NCI-H2171 (cell line): ENCODE measurements at regions not wholly inside any gene's neighbourhood (a gene's known extent, or its start where the extent isn't known, plus 50 kb on each side); places are given as distances from the start of the nearest gene placed in this dataset.

Source experiments
- DNase-seq: peaks from one replicate; lab custom pipeline; 2025; lab: John Stamatoyannopoulos, UW

DNA sequence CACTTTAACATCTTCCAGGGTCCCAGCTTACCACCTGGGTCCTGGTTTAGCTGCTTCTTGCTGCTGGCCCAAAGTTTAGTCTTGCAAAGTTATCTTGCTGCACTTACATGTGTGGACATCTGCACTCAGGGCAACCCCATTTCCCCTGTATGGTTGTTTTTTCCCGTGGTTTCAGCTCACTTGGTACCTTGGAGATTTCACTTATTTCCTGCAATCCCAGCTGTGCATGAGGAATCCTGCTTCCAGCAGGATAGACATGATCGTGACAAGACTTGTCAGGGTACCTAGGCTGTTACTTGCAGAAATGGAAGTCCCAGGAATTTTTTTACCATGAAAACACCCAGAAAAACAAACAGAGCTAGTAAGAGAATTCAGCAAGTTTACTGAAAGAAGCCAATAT, 95.9 kb upstream of the LEP start:
- DNase-seq = no peak

DNA sequence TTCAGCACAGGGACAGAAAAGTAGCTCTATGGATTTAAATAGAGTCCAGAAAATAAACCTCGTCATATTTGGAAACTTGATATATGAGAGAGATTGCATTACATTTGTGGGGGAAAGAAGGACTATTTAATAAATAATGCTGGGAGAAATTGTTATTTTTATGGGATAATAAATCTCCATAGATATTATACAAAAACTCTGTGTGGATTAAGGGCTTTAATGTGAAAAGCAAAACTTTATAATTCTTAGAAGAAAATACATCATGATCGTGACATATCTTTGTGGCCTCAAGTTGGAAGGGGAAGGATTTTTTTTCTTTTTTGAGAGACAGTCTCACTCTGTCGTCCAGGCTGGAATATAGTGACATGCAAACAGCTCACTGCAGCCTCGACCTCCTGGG, 95.0 kb upstream of the LEP start:
- no peak for DNase-seq

DNA sequence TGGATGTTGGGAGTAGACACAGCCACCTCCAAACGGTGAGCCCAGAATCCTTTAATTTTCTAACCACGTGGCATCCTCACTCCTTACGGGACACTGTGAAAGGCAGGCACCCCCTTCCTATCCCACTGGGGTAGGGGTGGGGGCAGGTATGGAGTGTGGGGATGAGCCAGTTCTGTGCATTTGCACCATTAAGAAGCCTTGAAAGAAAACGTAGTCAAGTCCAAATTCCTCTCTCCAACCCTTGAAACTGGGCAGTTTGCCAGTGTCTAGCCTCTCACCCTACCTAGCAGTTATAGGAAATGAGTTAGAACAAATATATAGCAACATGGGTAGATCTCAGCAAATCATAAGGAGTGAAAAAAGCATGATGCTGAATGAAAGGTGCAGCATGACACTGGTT, 92.4 kb upstream of the LEP start:
- DNase-seq = no peak

DNA sequence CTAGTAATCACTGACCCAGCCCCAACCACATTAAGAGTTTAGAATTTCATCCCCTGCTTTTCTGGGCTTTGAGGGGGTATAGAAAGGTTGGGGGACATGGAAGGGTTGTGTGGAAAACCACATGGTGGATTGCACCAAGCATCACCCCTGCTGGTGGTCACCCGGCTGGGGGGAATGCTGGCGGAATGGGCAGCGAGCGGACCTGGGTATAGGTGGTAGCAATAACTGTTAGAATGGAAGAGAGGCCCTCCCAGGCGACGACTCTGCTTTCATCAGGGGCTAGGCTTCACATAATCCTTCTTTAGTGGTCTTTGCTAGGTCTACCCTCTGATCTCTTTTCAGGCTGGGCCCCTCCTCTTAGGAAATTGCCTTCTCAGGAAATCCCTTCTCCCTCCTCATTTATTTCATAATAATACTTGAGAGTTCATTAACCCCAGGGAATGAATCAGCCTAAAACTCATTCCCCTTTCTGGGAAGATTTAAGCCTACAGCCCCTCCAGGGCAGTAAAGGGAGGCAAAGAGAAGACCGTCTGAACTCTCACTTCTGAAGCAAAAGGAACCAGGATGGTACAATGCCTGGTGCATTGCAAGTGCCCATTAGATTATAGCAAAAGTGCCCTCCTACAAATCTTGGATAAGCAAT, 90.7 kb upstream of the LEP start:
- no peak for DNase-seq

DNA sequence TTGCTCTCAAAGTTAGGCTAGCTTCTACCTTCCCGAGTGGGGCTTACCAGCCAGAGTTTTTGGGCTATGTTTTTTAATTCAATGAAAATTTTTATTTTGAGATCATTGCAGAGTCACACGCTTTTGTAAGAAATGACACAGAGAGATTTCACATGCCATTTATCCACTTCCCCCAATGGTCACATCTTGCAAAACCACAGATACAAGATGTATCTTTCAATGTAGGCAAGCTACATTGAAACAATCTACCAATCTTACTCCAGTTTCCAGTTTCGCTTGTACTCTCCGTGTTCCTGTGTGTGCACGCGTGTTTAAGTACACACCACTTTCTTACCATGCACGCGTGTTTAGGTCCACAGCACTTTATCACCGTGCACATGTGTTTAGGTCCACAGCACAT, 89.4 kb upstream of the LEP start:
- no peak for DNase-seq

DNA sequence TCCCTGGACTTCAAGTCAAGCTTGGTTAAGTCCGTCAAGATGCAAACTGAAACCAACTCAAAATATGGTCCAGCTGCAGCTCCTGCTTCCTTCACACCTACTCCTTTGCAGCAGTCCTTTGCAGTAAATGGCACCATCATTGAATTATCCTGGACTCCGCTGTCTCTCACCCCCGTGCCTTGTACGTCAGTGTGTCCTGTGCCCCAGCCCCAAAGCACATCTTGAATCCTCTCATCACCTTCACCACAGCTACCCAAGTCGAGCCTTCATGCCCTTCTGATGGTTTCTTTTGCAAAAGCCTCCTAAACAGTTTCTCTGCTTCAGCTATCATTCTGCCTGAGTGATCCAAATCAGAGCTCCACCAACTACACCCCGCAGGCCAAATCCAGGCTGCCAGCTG, 88.4 kb upstream of the LEP start:
- DNase-seq = no peak

DNA sequence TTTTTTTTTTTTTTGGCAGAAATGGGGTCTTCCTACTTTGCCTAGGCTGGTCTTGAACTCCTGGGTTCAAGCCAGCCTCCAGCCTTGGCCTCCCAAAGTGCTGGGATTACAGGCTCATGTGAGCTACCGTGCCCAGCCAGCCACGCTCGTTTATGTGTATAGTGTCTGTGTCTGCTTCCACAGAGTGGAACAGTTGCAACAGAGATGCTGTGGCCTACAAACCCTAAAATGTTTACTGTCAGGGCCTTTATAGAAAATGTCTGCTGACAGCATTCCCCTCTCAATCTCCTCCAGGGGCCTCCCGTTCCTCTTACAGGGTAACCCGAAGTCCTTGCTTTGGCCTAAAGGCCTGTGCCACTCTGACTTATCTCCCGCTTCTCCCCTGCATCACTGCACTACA, 87.6 kb upstream of the LEP start:
- DNase-seq = no peak

DNA sequence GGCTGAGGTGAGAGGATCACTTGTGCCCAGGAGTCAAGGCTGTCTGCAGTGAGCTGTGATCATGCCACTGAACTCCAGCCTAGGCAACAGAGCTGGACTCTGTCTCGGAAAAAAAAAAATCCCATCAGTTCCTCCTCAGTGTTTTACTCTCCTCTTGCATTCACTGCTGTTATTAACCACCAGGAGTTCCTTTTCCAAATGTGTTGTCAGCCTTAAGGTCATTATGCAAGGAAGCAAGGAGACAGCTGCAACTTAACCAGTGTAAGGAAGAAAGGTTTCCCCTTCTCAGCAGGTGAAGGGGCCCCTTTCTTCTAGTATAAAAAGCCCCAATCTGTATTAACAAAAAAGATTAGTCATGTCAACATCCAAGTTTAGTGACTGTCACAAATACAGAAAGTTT, 86.6 kb upstream of the LEP start:
- no peak for DNase-seq

DNA sequence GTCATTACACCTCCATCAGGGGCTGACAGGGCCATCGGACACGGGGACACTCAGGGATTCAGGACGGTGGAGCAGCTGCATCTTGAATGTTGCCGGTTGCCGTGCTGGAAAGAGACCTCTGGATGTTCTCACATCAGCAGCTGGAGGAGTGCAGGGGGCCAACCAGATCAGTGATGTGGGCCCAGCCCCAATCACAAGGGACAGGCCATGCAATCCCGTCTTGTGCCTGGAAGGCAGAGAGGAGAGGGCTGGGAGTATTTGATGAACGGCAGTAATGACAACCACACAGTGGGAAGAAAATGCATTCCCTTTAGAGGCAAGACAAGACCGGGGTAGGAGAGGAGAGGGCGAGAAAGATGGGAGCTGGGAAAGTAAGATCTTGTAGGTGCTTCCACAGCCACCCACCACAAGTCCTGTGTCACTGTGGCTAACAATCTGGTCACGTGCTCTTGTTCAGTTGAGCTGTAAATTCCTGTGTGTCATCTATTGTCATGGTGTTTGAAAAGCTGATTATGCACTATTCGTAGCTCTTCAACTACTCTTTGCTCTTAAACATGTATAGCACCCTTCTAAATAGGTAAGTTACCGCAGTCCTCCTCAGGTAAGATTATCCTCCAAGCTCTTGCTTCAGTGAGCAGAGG, 85.9 kb upstream of the LEP start:
- no peak for DNase-seq

DNA sequence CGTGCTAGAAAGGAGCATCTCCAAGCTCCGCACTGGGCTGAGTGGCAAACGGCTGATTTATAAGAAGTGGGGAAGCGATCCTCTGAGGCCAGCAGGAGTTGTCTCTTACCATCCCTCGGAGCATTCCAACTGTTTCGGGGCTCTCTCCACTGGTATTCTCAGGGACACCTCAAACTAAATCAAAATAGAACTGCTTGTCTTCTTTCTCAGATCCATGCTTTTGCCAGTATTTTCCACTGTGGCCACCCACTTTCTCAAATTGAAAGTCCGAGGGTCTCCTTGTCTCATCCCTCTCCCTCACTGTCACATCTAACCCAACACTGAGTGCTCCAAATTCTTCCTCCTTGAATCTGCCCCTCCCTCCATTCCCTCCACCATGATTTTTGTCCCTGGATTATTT, 83.2 kb upstream of the LEP start:
- no peak for DNase-seq

DNA sequence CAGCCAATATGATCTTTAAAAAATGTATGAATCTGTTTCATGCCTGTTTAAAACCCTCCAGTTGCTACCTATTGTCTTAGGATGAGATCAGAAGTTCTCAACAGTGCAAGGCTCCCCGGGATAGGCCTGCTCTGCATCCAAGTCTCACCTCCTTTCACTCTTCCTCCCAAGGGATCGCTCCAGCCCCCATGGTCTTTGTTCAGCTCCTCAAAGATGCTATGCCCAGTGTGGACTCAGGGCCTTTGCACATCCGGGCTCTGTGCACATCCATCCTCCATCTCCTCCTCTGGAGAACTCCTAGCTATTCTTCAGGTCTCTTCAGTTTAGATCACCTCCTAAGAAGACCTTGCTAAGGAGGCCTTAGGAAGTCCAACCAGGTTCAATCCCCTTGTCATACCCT, 82.7 kb upstream of the LEP start:
- no peak for DNase-seq

DNA sequence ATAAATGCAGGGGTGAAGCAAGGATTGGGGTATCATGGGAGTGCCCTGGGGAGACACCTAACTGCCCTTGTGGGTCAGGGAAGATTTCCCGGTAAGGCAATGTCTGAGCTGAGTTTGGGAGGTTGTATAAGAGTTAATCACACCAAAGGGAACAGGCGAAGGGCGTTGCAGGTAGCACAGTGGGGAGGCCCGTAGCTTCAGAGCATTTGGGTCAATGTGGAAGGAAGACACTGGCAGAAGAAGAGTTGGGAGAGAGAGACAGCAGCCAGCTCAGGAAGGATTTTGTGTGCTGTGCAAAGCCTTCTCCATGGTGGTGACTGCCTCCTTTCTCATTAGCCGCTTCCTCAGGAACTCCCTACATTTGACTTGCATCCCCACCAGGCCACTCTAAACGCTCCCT, 80.8 kb upstream of the LEP start:
- no peak for DNase-seq

DNA sequence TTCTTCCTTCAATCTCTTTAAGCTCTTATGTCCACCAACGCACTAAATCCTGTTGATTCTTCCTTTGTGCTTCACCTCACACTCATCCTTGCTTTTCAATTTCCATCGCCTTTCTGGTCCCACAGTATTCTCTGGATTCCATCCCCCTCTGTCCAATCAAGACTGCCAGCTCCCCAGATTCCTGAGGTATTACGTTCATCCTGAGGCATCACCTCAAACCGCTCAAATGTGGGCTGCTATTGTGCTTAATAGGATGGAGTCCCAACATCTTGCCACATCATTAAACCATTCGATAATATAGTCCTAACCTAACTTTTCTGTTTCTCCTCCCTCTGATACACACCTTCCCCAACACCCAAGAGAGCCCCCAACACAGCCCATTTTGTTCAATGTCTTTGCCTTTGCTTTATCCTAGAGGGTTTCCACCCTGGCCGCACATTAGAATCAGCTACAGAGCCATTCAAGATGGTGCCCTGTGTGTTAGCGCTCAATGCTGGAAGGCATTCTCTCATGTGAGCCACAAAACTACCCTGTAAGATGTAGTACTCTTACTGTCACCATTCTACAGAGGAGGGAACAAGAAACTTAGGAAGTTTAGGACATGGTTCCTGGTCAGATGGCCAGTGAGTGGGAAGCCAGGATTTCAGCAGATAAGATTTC, 79.5 kb upstream of the LEP start:
- DNase-seq = no peak

DNA sequence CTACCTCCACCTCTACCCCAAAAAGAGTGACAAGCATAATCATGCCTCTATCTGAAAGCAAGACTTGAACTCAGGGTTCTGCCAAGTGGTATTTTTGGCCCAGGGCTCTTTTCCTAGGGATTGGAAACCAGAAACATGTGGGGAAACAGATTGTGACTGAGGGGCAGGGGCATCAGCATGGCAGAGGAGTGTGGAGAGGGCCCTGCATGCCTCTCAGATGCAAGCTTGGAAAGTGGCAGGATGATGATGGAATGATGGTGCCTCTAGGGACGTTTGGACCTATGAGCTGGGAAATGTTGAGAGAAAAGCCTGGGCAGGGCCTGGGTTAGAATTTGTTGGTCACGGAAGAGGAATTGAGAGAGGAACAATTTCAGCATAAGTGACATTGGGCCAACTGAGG, 78.4 kb upstream of the LEP start:
- no peak for DNase-seq

DNA sequence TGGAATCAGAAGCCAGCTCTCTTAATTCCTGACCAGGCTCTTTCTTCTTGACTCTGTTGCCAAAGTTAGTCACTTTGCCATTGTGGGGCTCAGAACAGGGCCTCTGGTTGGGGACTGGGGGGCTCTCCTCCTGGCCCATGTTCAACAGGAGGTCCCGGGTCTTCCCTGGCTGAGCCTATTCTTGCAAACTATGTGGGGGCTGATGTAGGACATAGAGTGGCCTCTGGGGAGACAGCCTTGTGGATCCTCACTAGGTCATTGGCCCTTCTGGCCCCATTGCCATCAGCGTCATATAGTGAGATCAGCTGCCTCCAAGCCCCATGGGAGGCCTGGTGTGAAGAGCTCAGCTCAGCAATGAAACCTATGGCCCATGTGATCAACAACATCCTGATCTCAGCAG, 77.6 kb upstream of the LEP start:
- DNase-seq = no peak

DNA sequence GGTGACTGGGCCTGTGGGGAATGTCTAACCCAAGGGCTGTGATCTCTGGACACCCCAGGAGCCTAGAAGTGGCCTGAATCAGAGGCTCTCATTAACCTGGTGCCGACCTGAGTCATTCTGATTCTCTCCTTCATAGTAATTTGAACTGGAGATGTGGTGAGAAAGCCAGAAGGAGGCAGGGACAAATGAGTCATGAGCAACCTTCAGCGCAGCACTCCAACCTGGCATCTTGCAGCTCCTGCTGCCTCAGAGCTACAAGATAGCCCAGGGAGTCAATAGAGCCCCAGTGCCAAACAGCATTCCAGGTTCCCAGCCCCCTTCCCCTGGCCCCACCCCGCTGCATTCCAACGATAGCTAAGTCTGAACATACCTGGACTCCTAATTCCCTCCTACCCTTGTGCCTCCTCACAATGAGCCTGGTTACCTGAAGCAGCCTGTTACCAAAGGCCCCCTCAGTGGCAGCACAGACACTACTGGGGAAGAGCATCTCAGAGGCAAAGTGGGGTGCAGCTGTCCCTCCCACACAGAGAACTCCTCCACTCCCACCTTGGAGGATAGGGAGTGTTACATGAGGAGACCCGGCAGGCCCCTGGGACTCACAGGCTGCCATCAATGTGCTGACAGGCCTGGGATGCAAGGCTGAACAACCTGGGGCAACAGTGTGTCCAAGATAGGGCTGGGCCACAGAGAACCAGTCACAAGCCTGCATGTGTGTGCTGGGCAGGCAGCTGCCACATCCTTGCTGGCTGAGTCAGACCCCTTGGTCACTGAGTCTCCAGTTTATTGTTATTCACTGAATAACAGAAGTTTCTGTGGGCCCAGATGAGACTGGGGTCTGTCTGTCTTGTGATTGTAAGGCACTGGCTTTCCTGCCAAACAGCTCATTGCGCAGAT, 76.8 kb upstream of the LEP start:
- no peak for DNase-seq

DNA sequence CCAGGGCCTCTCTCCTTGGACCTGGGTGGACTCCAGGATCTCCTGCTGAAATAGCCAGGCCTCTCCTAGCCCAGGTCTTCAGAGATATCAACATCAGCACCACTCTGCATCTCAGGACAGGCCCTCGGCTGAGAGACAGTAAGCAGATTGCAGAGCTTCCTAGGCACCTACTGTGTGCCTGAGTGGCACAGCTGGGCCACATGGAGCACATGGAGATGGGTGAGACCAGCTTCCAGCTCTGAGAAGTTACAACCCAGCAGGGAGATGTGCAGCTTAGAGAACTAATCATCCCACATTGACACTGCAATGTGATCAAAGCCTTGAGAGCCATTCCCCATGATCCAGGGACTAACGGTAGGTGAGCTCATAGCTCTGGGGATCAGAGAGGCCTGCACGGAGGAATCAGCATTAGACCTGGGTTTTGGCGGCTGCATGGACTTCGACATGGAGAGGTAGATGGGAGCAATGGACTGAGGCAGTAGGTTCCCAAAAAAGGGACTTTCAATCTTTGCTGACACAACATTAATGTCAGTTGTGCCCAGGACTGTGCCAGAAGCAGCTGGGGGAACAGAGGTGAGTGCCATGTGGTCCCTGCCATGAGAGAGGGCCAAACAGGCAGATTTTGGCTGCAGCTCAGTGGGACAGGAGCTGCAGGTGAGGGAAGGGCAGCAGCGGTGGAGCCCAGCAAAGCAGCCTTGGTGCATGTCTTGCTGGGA, 76.0 kb upstream of the LEP start:
- no peak for DNase-seq

DNA sequence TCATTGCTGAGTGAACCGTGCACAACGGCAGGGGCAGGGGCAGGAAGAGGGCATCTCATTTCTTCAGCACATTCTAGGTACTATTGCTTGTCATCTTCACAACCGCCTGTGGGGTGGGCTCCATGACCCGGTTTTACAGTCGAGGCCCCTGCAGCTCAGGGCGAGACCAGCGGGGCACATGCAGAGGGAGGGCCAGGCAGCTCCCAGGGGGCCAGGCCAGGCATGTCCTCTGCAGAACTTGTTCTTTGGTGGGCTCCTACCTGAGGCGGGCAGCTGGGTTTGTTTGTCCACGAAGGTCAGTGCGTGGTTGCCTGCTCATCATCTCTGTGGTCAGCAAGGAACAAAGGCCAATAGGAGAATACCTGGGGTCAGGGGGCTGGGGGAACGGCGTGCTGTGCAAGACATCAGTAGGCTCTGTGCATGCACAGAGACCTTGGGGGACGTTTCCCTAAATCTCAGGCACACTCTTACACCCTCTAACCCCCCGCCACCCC, 75.1 kb upstream of the LEP start:
- DNase-seq = no peak

DNA sequence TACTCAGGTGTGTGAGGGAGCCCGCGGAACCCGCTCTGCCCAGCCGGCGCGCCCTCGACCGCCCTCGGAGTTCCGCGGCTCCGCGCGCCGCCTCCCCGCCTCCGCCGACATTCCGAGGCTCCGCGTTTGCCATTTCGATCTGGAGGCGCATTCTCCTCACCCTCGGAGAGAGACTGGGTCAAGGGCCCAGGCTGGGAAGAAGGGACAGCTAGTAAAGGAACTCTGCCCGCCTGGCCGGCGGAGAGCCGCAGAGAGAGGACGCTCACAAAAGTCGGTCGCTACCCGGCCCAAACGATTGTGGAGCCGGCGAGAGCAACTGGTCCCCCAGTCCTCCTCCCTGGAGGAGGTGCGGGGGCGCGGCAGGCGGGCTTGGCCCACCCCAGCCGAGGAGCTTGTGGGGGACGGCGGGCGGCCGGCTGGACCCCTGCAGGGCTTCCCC, 74.5 kb upstream of the LEP start:
- DNase-seq = no peak

DNA sequence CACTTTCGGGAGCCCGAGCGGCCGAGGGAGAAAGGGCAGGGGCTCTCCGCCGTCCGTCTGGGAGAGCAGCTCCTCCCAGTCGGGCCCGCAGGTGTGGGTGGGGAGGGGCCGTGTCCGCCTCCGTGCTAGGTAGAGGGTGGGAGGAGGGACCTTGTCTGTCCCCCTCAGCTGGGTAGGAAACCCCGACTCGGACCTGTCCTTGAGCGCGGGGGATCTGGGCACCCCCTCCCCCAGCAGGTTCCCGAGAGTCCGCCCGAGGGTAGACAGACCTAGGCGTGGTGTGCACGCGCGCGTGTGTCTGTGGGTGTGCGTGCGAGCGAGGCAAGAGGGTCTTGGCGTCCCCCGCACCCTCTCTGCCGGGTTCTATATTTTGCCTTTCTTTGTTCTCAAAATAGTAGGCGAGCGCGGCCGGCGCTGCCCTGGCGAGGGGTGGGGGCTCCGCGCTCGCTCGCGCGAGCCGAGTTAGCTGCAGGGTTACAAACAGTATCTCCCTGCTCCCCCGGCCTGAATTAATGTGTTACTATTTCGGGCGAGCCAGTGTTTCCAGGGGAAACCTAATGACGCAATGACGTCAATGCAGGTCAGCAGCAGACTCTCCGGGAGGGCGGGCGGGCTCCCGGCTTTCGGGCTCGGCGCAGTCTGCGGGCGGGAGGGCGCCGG, 73.9 kb upstream of the LEP start:
- peak; percentile 75 for DNase-seq
